Sigmoid colon (tissue), 4 donors: ENCODE measurements at regions not wholly inside any gene's neighbourhood (a gene's known extent, or its start where the extent isn't known, plus 50 kb on each side); places are given as distances from the start of the nearest gene placed in this dataset.

Experiments
- CTCF ChIP-seq, 4 experiments: fragments of 450-650 bp in 3 of 4; fragments of 200-600 bp in 1 of 4; IDR thresholded peaks; one replicate each; pipeline ENCODE4 v1.5.1; 2016 to 2019; ENCODE audit warnings: antibody characterized with exemption in 4 of 4, mild to moderate bottlenecking in 3 of 4, moderate library complexity in 2 of 4
- EP300 ChIP-seq, 4 donors: sonication (generic); formaldehyde crosslinking; IDR thresholded peaks; one replicate each; pipeline ENCODE4 v1.6.1; 2017; ENCODE audit warnings: antibody characterized with exemption in 4 of 4
- POLR2A ChIP-seq, 2 donors: fragments of 450-650 bp; IDR thresholded peaks; one replicate each; pipeline ENCODE4 v1.6.1; 2016; ENCODE audit warnings: antibody characterized with exemption in 2 of 2, mild to moderate bottlenecking in 2 of 2, moderate library complexity in 2 of 2
- POLR2AphosphoS5 ChIP-seq, 4 donors: sonication (generic); formaldehyde crosslinking; IDR thresholded peaks; one replicate each; pipeline ENCODE4 v1.6.1; 2017; ENCODE audit warnings: antibody characterized with exemption in 4 of 4

- no peak for TF ChIP-seq CTCF (IDR thresholded peaks at IDR 0.05)
- no peak for TF ChIP-seq EP300 (IDR thresholded peaks at IDR 0.05)
- no peak for TF ChIP-seq POLR2A (IDR thresholded peaks at IDR 0.05)
- TF ChIP-seq POLR2AphosphoS5 (IDR thresholded peaks at IDR 0.05) = no peak
Measured at GRCh38 chr6:81383472-81383871, 369.0 kb downstream of the TENT5A start.
